ENCODE measurements at regions not wholly inside any gene's neighbourhood (a gene's known extent, or its start where the extent isn't known, plus 50 kb on each side); places are given as distances from the start of the nearest gene placed in this dataset.

- H3K27me3 ChIP-seq (ENCODE audit: insufficient read depth): no peaks in the 10 kb centered on the region
- no peak overlapping the region for H3K27ac ChIP-seq (ENCODE audit: low read depth in 2 of 2, low read length in 1 of 2)
- no peak for DNase-seq
- peak overlapping the region; percentile 20; the same call in 1 of the 2 replicates for H2AFZ ChIP-seq (ENCODE audit: low read depth)
- H3K79me2 ChIP-seq (ENCODE audit: insufficient read depth): no peaks in the 10 kb centered on the region
- H3K4me1 ChIP-seq (ENCODE audit: control insufficient read depth in 1 of 2, insufficient read depth in 2 of 2, low read depth in 1 of 2, low read length in 1 of 2): no peaks in the 10 kb centered on the region
- WGBS (ENCODE audit: low lambda C conversion rate): 94% methylated on average over 1 of the region's 1 CpG
- no peaks in the 10 kb centered on the region for H4K20me1 ChIP-seq (ENCODE audit: insufficient read depth)
- no peak overlapping the region for H3K4me3 ChIP-seq (ENCODE audit: low read depth in 2 of 2, low read length in 1 of 2)
- CTCF ChIA-PET: no interaction called here
- no peaks in the 10 kb centered on the region for H3K36me3 ChIP-seq (replicated peaks in 1 of 2; ENCODE audit: control insufficient read depth in 1 of 2, insufficient read depth in 2 of 2, low read length in 1 of 2)
- H3K9ac ChIP-seq: no peak overlapping the region
- H3F3A ChIP-seq (replicated peaks; ENCODE audit: insufficient read depth): no peaks in the 10 kb centered on the region
- H3K9me3 ChIP-seq: peaks cover 13% of the 10 kb centered on the region; the same call in 1 of the 2 replicates
- no peak for TF ChIP-seq RCOR1 (IDR thresholded peaks at IDR 0.05; ENCODE audit: low read length)
- no peak overlapping the region for H3K4me2 ChIP-seq
- no peaks in the 10 kb centered on the region for H3K9me2 ChIP-seq
- POLR2A ChIA-PET: no interaction called here
These were observed 143.9 kb upstream of the CREB1 start for GRCh38 chr2:207385903-207386302.

DNA sequence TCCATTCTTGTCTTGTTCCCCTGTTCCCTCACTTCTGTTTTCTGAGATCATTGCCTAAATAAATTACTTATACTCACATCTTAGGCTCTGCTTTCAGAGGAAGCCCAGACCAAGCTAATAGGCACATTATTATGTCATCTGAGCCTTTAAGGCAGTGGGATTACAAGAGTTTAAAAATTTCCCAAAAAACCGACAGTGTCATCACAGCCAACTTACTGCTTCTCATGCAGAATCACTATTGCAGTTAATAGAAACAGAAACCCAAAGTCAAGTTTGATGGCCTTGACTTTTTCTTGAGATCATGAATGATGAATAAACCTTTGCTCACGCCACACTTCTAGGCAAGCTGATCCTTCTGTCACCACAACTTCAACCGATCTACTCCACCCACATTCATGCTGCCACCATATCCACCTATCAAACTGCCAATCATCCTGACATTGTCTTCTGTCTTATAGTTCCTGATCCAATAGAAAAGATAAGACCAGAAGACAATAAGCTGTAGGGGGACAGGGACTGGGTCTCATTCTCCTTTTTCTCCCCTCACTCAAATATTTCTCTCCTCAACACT is 142.7 kb upstream of the CREB1 start:
- Histone ChIP-seq H3K4me1 (ENCODE audit: control insufficient read depth in 1 of 2, insufficient read depth in 2 of 2, low read depth in 1 of 2, low read length in 1 of 2) (no peaks in the 10 kb centered on the region), H3F3A (replicated peaks; ENCODE audit: insufficient read depth) (no peaks in the 10 kb centered on the region), H2AFZ (ENCODE audit: low read depth) (no peak overlapping the region), H4K20me1 (ENCODE audit: insufficient read depth) (no peaks in the 10 kb centered on the region), H3K4me2 (no peak overlapping the region), H3K9ac (no peak overlapping the region), H3K79me2 (ENCODE audit: insufficient read depth) (no peaks in the 10 kb centered on the region), H3K27me3 (ENCODE audit: insufficient read depth) (no peaks in the 10 kb centered on the region), H3K9me2 (no peaks in the 10 kb centered on the region), H3K9me3 (peaks cover 13% of the 10 kb centered on the region; the same call in 1 of the 2 replicates), H3K4me3 (ENCODE audit: low read depth in 2 of 2, low read length in 1 of 2) (no peak overlapping the region), H3K36me3 (replicated peaks in 1 of 2; ENCODE audit: control insufficient read depth in 1 of 2, insufficient read depth in 2 of 2, low read length in 1 of 2) (no peaks in the 10 kb centered on the region), H3K27ac (ENCODE audit: low read depth in 2 of 2, low read length in 1 of 2) (no peak overlapping the region)
- CTCF ChIA-PET: no interaction called here
- POLR2A ChIA-PET: no interaction called here
- no peak for DNase-seq
- 86% methylated on average over 3 of the region's 3 CpGs for WGBS (ENCODE audit: low lambda C conversion rate)
- TF ChIP-seq RCOR1 (IDR thresholded peaks at IDR 0.05; ENCODE audit: low read length) (no peak), EZH2phosphoT487 (IDR thresholded peaks at IDR 0.05; ENCODE audit: borderline replicate concordance, low read depth) (no peak), RFX5 (IDR thresholded peaks at IDR 0.05; ENCODE audit: low read length) (no peak)

DNA sequence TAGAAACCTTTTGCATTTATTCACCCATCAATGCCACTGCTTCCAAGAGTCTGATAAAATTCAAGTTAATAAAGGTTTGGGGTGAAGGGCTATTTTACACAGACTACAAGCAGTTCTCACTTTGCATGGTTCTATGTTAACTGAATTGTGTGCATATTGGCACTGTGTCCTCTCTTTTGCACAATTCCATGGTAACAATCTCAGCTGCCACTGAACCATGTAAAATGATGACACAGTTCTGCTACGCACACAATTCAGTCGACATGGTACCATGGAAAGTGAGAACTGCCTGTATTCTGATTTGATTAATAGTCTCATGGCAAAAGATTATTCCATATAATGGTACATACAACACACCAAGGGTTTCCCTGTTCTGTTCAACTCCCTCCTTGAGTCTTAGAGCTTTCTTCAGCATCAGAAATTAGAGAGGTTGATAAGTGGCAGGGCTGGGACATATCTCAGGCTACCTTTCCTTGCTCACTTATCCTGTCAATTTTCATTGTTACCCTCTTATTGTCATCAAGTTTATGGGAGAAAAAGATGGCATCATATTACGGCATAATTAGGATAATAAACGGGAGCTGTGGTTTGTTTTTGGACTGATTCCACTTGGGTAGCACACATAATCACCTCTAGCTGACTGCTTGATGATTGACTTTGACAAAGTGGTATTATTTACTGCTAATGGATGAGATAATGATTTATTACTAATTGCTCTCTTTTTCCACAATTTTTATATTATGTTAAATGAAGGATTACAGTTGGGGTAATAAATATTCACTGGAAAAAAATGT is 139.3 kb upstream of the CREB1 start:
- Histone ChIP-seq H3K27me3 (ENCODE audit: insufficient read depth) (no peaks in the 10 kb centered on the region), H3K4me1 (ENCODE audit: control insufficient read depth in 1 of 2, insufficient read depth in 2 of 2, low read depth in 1 of 2, low read length in 1 of 2) (peaks cover 4 to 14% of the 10 kb centered on the region in 2 experiments; a peak in 2 of 4 replicates), H3K79me2 (ENCODE audit: insufficient read depth) (no peaks in the 10 kb centered on the region), H3K4me2 (no peak overlapping the region), H3K36me3 (replicated peaks in 1 of 2; ENCODE audit: control insufficient read depth in 1 of 2, insufficient read depth in 2 of 2, low read length in 1 of 2) (no peaks in the 10 kb centered on the region), H3K9me2 (no peaks in the 10 kb centered on the region), H3K9ac (no peak overlapping the region), H3K9me3 (no peaks in the 10 kb centered on the region), H3F3A (replicated peaks; ENCODE audit: insufficient read depth) (peaks cover 22% of the 10 kb centered on the region), H4K20me1 (ENCODE audit: insufficient read depth) (no peaks in the 10 kb centered on the region), H3K27ac (ENCODE audit: low read depth in 2 of 2, low read length in 1 of 2) (no peak overlapping the region), H2AFZ (ENCODE audit: low read depth) (no peak overlapping the region), H3K4me3 (ENCODE audit: low read depth in 2 of 2, low read length in 1 of 2) (no peak overlapping the region)
- no peak for DNase-seq
- ChIA-PET CTCF (interaction anchor here (1.0 kb wide), 1 partner anchor 16 kb away, joined by 3 read pairs; no protein-coding TSS in a partner anchor), POLR2A (no interaction called here)
- WGBS (ENCODE audit: low lambda C conversion rate): 88% methylated on average over 4 of the region's 4 CpGs
- TF ChIP-seq MEF2A (IDR thresholded peaks at IDR 0.05; ENCODE audit: borderline replicate concordance, low read depth) (no peak), EZH2phosphoT487 (IDR thresholded peaks at IDR 0.05; ENCODE audit: borderline replicate concordance, low read depth) (no peak), REST (IDR thresholded peaks at IDR 0.05; ENCODE audit: low read depth, low read length) (no peak), PBX3 (IDR thresholded peaks at IDR 0.05) (no peak), TEAD4 (IDR thresholded peaks at IDR 0.05; ENCODE audit: borderline replicate concordance, insufficient read depth) (no peak), FOSL2 (IDR thresholded peaks at IDR 0.05; ENCODE audit: borderline replicate concordance, low read depth) (no peak), JUND (IDR thresholded peaks at IDR 0.05) (no peak), USF1 (IDR thresholded peaks at IDR 0.05; ENCODE audit: borderline replicate concordance, low read depth) (no peak)
- TF ChIP-seq, protein P1, sequence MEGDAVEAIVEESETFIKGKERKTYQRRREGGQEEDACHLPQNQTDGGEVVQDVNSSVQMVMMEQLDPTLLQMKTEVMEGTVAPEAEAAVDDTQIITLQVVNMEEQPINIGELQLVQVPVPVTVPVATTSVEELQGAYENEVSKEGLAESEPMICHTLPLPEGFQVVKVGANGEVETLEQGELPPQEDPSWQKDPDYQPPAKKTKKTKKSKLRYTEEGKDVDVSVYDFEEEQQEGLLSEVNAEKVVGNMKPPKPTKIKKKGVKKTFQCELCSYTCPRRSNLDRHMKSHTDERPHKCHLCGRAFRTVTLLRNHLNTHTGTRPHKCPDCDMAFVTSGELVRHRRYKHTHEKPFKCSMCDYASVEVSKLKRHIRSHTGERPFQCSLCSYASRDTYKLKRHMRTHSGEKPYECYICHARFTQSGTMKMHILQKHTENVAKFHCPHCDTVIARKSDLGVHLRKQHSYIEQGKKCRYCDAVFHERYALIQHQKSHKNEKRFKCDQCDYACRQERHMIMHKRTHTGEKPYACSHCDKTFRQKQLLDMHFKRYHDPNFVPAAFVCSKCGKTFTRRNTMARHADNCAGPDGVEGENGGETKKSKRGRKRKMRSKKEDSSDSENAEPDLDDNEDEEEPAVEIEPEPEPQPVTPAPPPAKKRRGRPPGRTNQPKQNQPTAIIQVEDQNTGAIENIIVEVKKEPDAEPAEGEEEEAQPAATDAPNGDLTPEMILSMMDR (IDR thresholded peaks at IDR 0.05): no peak
